Lung (tissue), 11 donors: ENCODE measurements at regions not wholly inside any gene's neighbourhood (a gene's known extent, or its start where the extent isn't known, plus 50 kb on each side); places are given as distances from the start of the nearest gene placed in this dataset.
"Not testable (repeated sequence)": the region's sequence is repeated elsewhere in the genome, so short reads cannot be mapped to it uniquely, and the experiment has no call there.

Experiments used
- ATAC-seq: fragments of 200-7000 bp; cut with Tn5 transposase; one replicate; pipeline ENCODE4 v1.9.1; 2020; ENCODE audit warnings: moderate number of reproducible peaks; ENCODE audit not compliant: insufficient read depth, low FRiP score
- DNase-seq, 3 donors: peaks; one replicate each; pipeline ENCODE4 v3.0.0-alpha.2; 2013 to 2017
- H3K27ac ChIP-seq, 2 donors: one replicate each; pipeline ENCODE4 v1.5.1; 2013; ENCODE audit warnings: mild to moderate bottlenecking in 2 of 2, moderate library complexity in 2 of 2, control low read depth in 1 of 2, inconsistent platforms in 1 of 2, low read depth in 1 of 2, low read length in 1 of 2
- H3K27me3 ChIP-seq, 3 donors: one replicate each; pipeline ENCODE4 v1.5.1; 2013; ENCODE audit warnings: low read length in 2 of 3; ENCODE audit not compliant: control insufficient read depth in 3 of 3, insufficient read depth in 3 of 3
- H3K36me3 ChIP-seq, 4 donors: one replicate each; pipeline ENCODE4 v1.5.1; 2013; ENCODE audit warnings: low read length in 4 of 4, mild to moderate bottlenecking in 1 of 4, moderate library complexity in 1 of 4; ENCODE audit not compliant: control insufficient read depth in 4 of 4, insufficient read depth in 4 of 4
- H3K4me1 ChIP-seq, 5 donors: one replicate each; pipeline ENCODE4 v1.5.1; 2013; ENCODE audit warnings: low read length in 5 of 5, mild to moderate bottlenecking in 2 of 5, moderate library complexity in 1 of 5; ENCODE audit not compliant: control insufficient read depth in 5 of 5, insufficient read depth in 5 of 5
- H3K4me3 ChIP-seq: one replicate; pipeline ENCODE4 v1.5.1; 2013; ENCODE audit warnings: mild to moderate bottlenecking, control low read depth, moderate library complexity
- H3K9ac ChIP-seq, 2 donors: one replicate each; pipeline ENCODE4 v1.5.1; 2013; ENCODE audit warnings: low read length in 2 of 2, control low read depth in 1 of 2; ENCODE audit not compliant: insufficient read depth in 1 of 2
- H3K9me3 ChIP-seq, 4 donors: one replicate each; pipeline ENCODE4 v1.5.1; 2013; ENCODE audit warnings: low read length in 3 of 4, mild to moderate bottlenecking in 1 of 4, moderate library complexity in 1 of 4; ENCODE audit not compliant: control insufficient read depth in 4 of 4, insufficient read depth in 3 of 4
- CTCF ChIP-seq: IDR thresholded peaks from 2 replicates; pipeline ENCODE4 v1.5.1; 2012; ENCODE audit warnings: mild to moderate bottlenecking; ENCODE audit errors: control extremely low read depth, extremely low read depth
- WGBS, 2 donors: extraction: QIAGEN DNeasy Blood & Tissue Kit; methylation state at CpG; one replicate each; pipeline ENCODE4 v1.1.7; 2013; 5-methylcytosine and 5-hydroxymethylcytosine counted together
- donor health status: control.
- donor health status: control.
- donor health status: Bipolar disorder and iron deficiency.
- donor health status: healthy.
- donor health status: DM: yes; HTN: yes; CAD: no.

DNA sequence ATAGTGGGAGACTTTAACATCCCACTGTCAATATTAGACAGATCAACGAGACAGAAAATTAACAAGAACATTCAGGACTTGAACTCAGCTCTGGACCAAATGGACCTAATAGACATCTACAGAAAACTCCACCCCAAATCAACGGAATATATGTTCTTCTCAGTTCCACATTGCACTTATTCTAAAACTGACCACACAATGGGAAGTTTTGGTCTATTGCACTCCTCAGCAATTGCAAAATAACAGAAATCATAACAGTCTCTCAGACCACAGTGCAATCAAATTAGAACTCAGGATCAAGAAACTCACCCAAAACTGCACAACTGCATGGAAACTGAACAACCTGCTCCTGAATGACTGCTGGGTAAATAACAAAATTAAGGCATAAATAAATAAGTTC is 449.9 kb upstream of the FANCL start:
- H3K9ac ChIP-seq, ATAC-seq, H3K36me3 ChIP-seq, H3K4me1 ChIP-seq, H3K27ac ChIP-seq, H3K4me3 ChIP-seq, H3K9me3 ChIP-seq, DNase-seq, H3K27me3 ChIP-seq: not testable (repeated sequence)
- WGBS, 2 donors: 67 to 75% methylated on average over 2 of the region's 2 CpGs

DNA sequence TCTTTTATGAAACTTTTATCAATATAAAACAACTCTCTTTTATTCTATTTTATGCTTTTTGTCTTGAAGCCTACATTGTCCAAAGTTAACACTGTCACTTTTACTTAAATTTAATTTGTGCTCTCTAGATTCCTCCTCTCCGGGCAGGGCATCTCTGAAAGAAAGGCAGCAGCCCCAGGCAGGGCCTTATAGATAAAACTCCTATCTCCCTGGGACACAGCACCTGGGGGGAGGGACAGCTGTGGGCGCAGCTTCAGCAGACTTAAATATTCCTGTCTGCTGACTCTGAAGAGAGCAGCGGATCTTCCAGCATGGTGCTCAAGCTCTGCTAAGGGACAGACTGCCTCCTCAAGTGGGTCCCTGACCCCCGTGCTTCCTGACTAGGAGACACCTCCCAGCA is 447.7 kb upstream of the FANCL start:
- ATAC-seq: no peak
- no peak for DNase-seq
- H3K4me1 ChIP-seq: no peaks in the 10 kb centered on the region
- WGBS, 2 donors: 76 to 80% methylated on average over 4 of the region's 4 CpGs
- no peak for TF ChIP-seq CTCF
- no peaks in the 10 kb centered on the region for H3K9me3 ChIP-seq
- no peak overlapping the region for H3K9ac ChIP-seq
- H3K4me3 ChIP-seq: no peak overlapping the region
- no peak overlapping the region for H3K27ac ChIP-seq
- no peaks in the 10 kb centered on the region for H3K36me3 ChIP-seq
- H3K27me3 ChIP-seq: no peaks in the 10 kb centered on the region

DNA sequence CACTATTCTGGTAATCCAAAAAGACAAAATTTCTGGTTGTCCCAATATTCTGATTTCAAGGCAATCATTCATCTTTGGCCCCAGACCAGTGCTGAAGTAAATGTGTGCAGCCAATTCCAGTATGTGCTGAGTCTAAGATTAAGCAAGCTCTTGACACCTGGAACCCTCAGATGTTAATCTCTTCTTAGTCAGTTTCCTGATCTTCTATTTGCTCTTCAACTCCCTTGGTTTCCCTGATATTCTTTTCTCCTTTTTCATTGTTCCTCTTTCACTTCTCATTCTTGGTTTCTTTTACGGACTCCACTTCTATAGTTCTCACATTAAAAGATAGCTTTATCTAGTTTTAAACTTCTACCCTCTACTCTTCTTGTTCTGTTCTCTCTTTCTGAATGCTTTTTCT is 445.7 kb upstream of the FANCL start:
- Histone ChIP-seq H3K9me3 (no peaks in the 10 kb centered on the region), H3K4me1 (no peaks in the 10 kb centered on the region), H3K9ac (no peak overlapping the region), H3K27ac (no peak overlapping the region), H3K27me3 (no peaks in the 10 kb centered on the region), H3K36me3 (no peaks in the 10 kb centered on the region), H3K4me3 (no peak overlapping the region)
- ATAC-seq (no peak), DNase-seq (no peak)
- WGBS, 2 donors: 46 to 59% methylated on average over 1 of the region's 1 CpG
- no peak for TF ChIP-seq CTCF

GRCh38 chr2:58680755-58681310 is 439.7 kb upstream of the FANCL start:
- 92 to 95% methylated on average over 1 of the region's 1 CpG for WGBS, 2 donors

More at GRCh38 chr2:58680755-58681310, 439.7 kb upstream of the FANCL start:
- no peaks in the 10 kb centered on the region for H3K4me1 ChIP-seq
- no peaks in the 10 kb centered on the region for H3K27me3 ChIP-seq
- no peak for ATAC-seq
- no peaks in the 10 kb centered on the region for H3K9me3 ChIP-seq
- DNase-seq: peak in 1 of 3 donors; percentile 1
- TF ChIP-seq CTCF: no peak
- no peak overlapping the region for H3K9ac ChIP-seq
- no peak overlapping the region for H3K4me3 ChIP-seq
- no peaks in the 10 kb centered on the region for H3K36me3 ChIP-seq
- H3K27ac ChIP-seq: no peak overlapping the region
